ENCODE measurements at regions not wholly inside any gene's neighbourhood (a gene's known extent, or its start where the extent isn't known, plus 50 kb on each side); places are given as distances from the start of the nearest gene placed in this dataset.

- in situ Hi-C loops (cut with HindIII; ENCODE audit: low pct_unique_long_range_greater_than_20kb, low sequenced_read_pairs), result no loop called here
- TF ChIP-seq JUND (IDR thresholded peaks at IDR 0.05; ENCODE audit: low read depth), result no peak
- peak in 1 of 2 experiments; percentile 15 for DNase-seq (ENCODE audit: low read depth in 1 of 2, low spot score in 1 of 2)
Observed at GRCh38 chr10:64271508-64271907, 750.3 kb downstream of the REEP3 start.

GRCh38 chr10:64271983-64272382, 750.8 kb downstream of the REEP3 start:
- in situ Hi-C loops (cut with HindIII; ENCODE audit: low pct_unique_long_range_greater_than_20kb, low sequenced_read_pairs), result no loop called here
- peak in 1 of 2 experiments; percentile 12 for DNase-seq (ENCODE audit: low read depth in 1 of 2, low spot score in 1 of 2)

GRCh38 chr10:64275001-64275400, 753.8 kb downstream of the REEP3 start:
- in situ Hi-C loops (cut with HindIII; ENCODE audit: low pct_unique_long_range_greater_than_20kb, low sequenced_read_pairs), result no loop called here
- no peak for DNase-seq (ENCODE audit: low read depth in 1 of 2, low spot score in 1 of 2)
- no peak for TF ChIP-seq JUND (IDR thresholded peaks at IDR 0.05; ENCODE audit: low read depth)

More at GRCh38 chr10:64271983-64272382, 750.8 kb downstream of the REEP3 start:
- no peak for TF ChIP-seq JUND (IDR thresholded peaks at IDR 0.05; ENCODE audit: low read depth)

GRCh38 chr10:64275774-64276173, 754.6 kb downstream of the REEP3 start:
- in situ Hi-C loops (cut with HindIII; ENCODE audit: low pct_unique_long_range_greater_than_20kb, low sequenced_read_pairs), result no loop called here
- no peak for DNase-seq (ENCODE audit: low read depth in 1 of 2, low spot score in 1 of 2)
- TF ChIP-seq JUND (IDR thresholded peaks at IDR 0.05; ENCODE audit: low read depth), result no peak

GRCh38 chr10:64277536-64277935, 756.3 kb downstream of the REEP3 start:
- DNase-seq (ENCODE audit: low read depth in 1 of 2, low spot score in 1 of 2), result no peak
- TF ChIP-seq JUND (IDR thresholded peaks at IDR 0.05; ENCODE audit: low read depth), result no peak
- in situ Hi-C loops (cut with HindIII; ENCODE audit: low pct_unique_long_range_greater_than_20kb, low sequenced_read_pairs), result no loop called here

- in situ Hi-C loops (cut with HindIII; ENCODE audit: low pct_unique_long_range_greater_than_20kb, low sequenced_read_pairs), result no loop called here
- TF ChIP-seq JUND (IDR thresholded peaks at IDR 0.05; ENCODE audit: low read depth), result no peak
- no peak for DNase-seq (ENCODE audit: low read depth in 1 of 2, low spot score in 1 of 2)
Observed at GRCh38 chr10:64283621-64284020, 762.4 kb downstream of the REEP3 start.

GRCh38 chr10:64286533-64286932, 765.3 kb downstream of the REEP3 start:
- in situ Hi-C loops (cut with HindIII; ENCODE audit: low pct_unique_long_range_greater_than_20kb, low sequenced_read_pairs), result no loop called here
- TF ChIP-seq JUND (IDR thresholded peaks at IDR 0.05; ENCODE audit: low read depth), result no peak
- peak in 1 of 2 experiments; percentile 10 for DNase-seq (ENCODE audit: low read depth in 1 of 2, low spot score in 1 of 2)

- DNase-seq (ENCODE audit: low read depth in 1 of 2, low spot score in 1 of 2), result no peak
- in situ Hi-C loops (cut with HindIII; ENCODE audit: low pct_unique_long_range_greater_than_20kb, low sequenced_read_pairs), result no loop called here
- TF ChIP-seq JUND (IDR thresholded peaks at IDR 0.05; ENCODE audit: low read depth), result no peak
Observed at GRCh38 chr10:64288404-64288803, 767.2 kb downstream of the REEP3 start.

- in situ Hi-C loops (cut with HindIII; ENCODE audit: low pct_unique_long_range_greater_than_20kb, low sequenced_read_pairs), result no loop called here
- no peak for DNase-seq (ENCODE audit: low read depth in 1 of 2, low spot score in 1 of 2)
- no peak for TF ChIP-seq JUND (IDR thresholded peaks at IDR 0.05; ENCODE audit: low read depth)
Observed at GRCh38 chr10:64303566-64303965, 782.4 kb downstream of the REEP3 start.

- no peak for DNase-seq (ENCODE audit: low read depth in 1 of 2, low spot score in 1 of 2)
- no peak for TF ChIP-seq JUND (IDR thresholded peaks at IDR 0.05; ENCODE audit: low read depth)
- in situ Hi-C loops (cut with HindIII; ENCODE audit: low pct_unique_long_range_greater_than_20kb, low sequenced_read_pairs), result no loop called here
Observed at GRCh38 chr10:64306729-64307327, 785.6 kb downstream of the REEP3 start.

- in situ Hi-C loops (cut with HindIII; ENCODE audit: low pct_unique_long_range_greater_than_20kb, low sequenced_read_pairs), result no loop called here
- no peak for TF ChIP-seq JUND (IDR thresholded peaks at IDR 0.05; ENCODE audit: low read depth)
- no peak for DNase-seq (ENCODE audit: low read depth in 1 of 2, low spot score in 1 of 2)
Observed at GRCh38 chr10:64312876-64313275, 791.7 kb downstream of the REEP3 start.

- in situ Hi-C loops (cut with HindIII; ENCODE audit: low pct_unique_long_range_greater_than_20kb, low sequenced_read_pairs), result no loop called here
- no peak for DNase-seq (ENCODE audit: low read depth in 1 of 2, low spot score in 1 of 2)
- TF ChIP-seq JUND (IDR thresholded peaks at IDR 0.05; ENCODE audit: low read depth), result no peak
Observed at GRCh38 chr10:64313967-64314366, 792.8 kb downstream of the REEP3 start.

- in situ Hi-C loops (cut with HindIII; ENCODE audit: low pct_unique_long_range_greater_than_20kb, low sequenced_read_pairs), result no loop called here
- no peak for TF ChIP-seq JUND (IDR thresholded peaks at IDR 0.05; ENCODE audit: low read depth)
Observed at GRCh38 chr10:64316416-64316815, 795.2 kb downstream of the REEP3 start.

GRCh38 chr10:64316833-64317232, 795.6 kb downstream of the REEP3 start:
- in situ Hi-C loops (cut with HindIII; ENCODE audit: low pct_unique_long_range_greater_than_20kb, low sequenced_read_pairs), result no loop called here
- TF ChIP-seq JUND (IDR thresholded peaks at IDR 0.05; ENCODE audit: low read depth), result no peak

More at GRCh38 chr10:64316416-64316815, 795.2 kb downstream of the REEP3 start:
- no peak for DNase-seq (ENCODE audit: low read depth in 1 of 2, low spot score in 1 of 2)

More at GRCh38 chr10:64316833-64317232, 795.6 kb downstream of the REEP3 start:
- no peak for DNase-seq (ENCODE audit: low read depth in 1 of 2, low spot score in 1 of 2)
